ENCODE measurements at regions not wholly inside any gene's neighbourhood (a gene's known extent, or its start where the extent isn't known, plus 50 kb on each side); places are given as distances from the start of the nearest gene placed in this dataset.
"Not testable (repeated sequence)": the region's sequence is repeated elsewhere in the genome, so short reads cannot be mapped to it uniquely, and the experiment has no call there.

GRCh38 chr13:107808389-107808788 lies 406.9 kb downstream of the LIG4 start:
- DNase-seq: no peak

GRCh38 chr13:107807306-107808073 lies 407.8 kb downstream of the LIG4 start:
- no peak for DNase-seq

GRCh38 chr13:107806726-107807125 lies 408.6 kb downstream of the LIG4 start:
- no peak for DNase-seq

- no peak for DNase-seq
Measured at GRCh38 chr13:107803822-107804495, 411.4 kb downstream of the LIG4 start.

- DNase-seq: no peak
Measured at GRCh38 chr13:107801621-107802020, 413.7 kb downstream of the LIG4 start.

GRCh38 chr13:107799001-107799400 lies 416.3 kb downstream of the LIG4 start:
- no peak for DNase-seq

- DNase-seq: no peak
Measured at GRCh38 chr13:107790397-107790796, 424.9 kb downstream of the LIG4 start.

- no peak for DNase-seq
Measured at GRCh38 chr13:107788464-107789165, 426.7 kb downstream of the LIG4 start.

GRCh38 chr13:107782646-107783045 lies 432.7 kb downstream of the LIG4 start:
- DNase-seq: not testable (repeated sequence)

GRCh38 chr13:107778094-107778493 lies 437.2 kb downstream of the LIG4 start:
- DNase-seq: no peak

- DNase-seq: no peak
Measured at GRCh38 chr13:107770541-107770940, 444.8 kb downstream of the LIG4 start.

GRCh38 chr13:107767119-107767518 lies 448.2 kb downstream of the LIG4 start:
- no peak for DNase-seq

- no peak for DNase-seq
Measured at GRCh38 chr13:107765724-107766401, 449.5 kb downstream of the LIG4 start.

GRCh38 chr13:107764046-107764445 lies 451.3 kb downstream of the LIG4 start:
- DNase-seq: no peak

- DNase-seq: no peak
Measured at GRCh38 chr13:107753748-107754147, 461.6 kb downstream of the LIG4 start.

- no peak for DNase-seq
Measured at GRCh38 chr13:107753291-107753690, 462.0 kb downstream of the LIG4 start.

GRCh38 chr13:107743983-107744382 lies 471.4 kb downstream of the LIG4 start:
- no peak for DNase-seq

- no peak for DNase-seq
Measured at GRCh38 chr13:107743526-107743925, 471.8 kb downstream of the LIG4 start.

- DNase-seq: no peak
Measured at GRCh38 chr13:107743100-107743499, 472.2 kb downstream of the LIG4 start.

GRCh38 chr13:107742544-107742943 lies 472.8 kb downstream of the LIG4 start:
- no peak for DNase-seq

GRCh38 chr13:107738004-107738403 lies 477.3 kb downstream of the LIG4 start:
- no peak for DNase-seq

GRCh38 chr13:107736731-107737130 lies 478.6 kb downstream of the LIG4 start:
- no peak for DNase-seq

GRCh38 chr13:107736170-107736569 lies 479.2 kb downstream of the LIG4 start:
- no peak for DNase-seq
